K562 (cell line): ENCODE measurements at regions not wholly inside any gene's neighbourhood (a gene's known extent, or its start where the extent isn't known, plus 50 kb on each side); places are given as distances from the start of the nearest gene placed in this dataset.

Source experiments
- ATAC-seq: fragments of 200-7000 bp; cut with Tn5 transposase; 3 replicates; pipeline ENCODE4 v1.9.1; 2020; ENCODE audit warnings: moderate library complexity
- BruUV-seq: library from RNA; stranded (reverse); fragments of 400-500 nt; replicated peaks from 2 replicates; lab custom pipeline; 2021; lab: Mats Ljungman, UMichigan
- CTCF ChIA-PET: fragments of 300-600 bp; formaldehyde crosslinking; extraction: SDS; loops from one replicate; lab custom pipeline; 2021; ENCODE audit warnings: low intra/inter-chr PET ratio; lab: Yijun Ruan, JAX
- POLR2A ChIA-PET: fragments of 300-600, 350-650 bp; sonication (Branson Sonifier 250); formaldehyde crosslinking; extraction: SDS; loops from one replicate; lab custom pipeline; 2021; ENCODE audit warnings: antibody characterized with exemption, inconsistent platforms; lab: Yijun Ruan, JAX
- DNase-seq, 4 experiments: peaks; one replicate each; pipeline versions ENCODE4 v3.0.0 to v3.0.0-alpha.2; 2011 to 2018; ENCODE audit warnings: low spot score in 3 of 4, mixed read lengths in 3 of 4; ENCODE audit errors: extremely low read depth in 1 of 4
- FAIRE-seq: peaks from 2 replicates; lab custom pipeline; 2011; peaks lifted over from hg19 to GRCh38; lab: Jason Lieb, UNC
- H2AFZ ChIP-seq: 2 replicates; pipeline ENCODE4 v1.6.0; 2011; ENCODE audit warnings: low read depth, low read length, control low read depth, inconsistent platforms
- H3K27ac ChIP-seq: fragments of 200-600 bp; 3 replicates; pipeline ENCODE4 v1.8.0; 2011; ENCODE audit warnings: low read depth, mild to moderate bottlenecking, control low read depth, inconsistent platforms, low read length, moderate library complexity, mixed read lengths; ENCODE audit errors: extremely low read depth
- H3K27me3 ChIP-seq, 2 experiments: fragments of 300-600 bp in 1 of 2; 2 replicates in 1 of 2; 3 replicates in 1 of 2; pipeline versions ENCODE4 v1.6.0 to v1.8.0; 2011; ENCODE audit warnings: inconsistent platforms in 2 of 2, low read length in 2 of 2, mild to moderate bottlenecking in 1 of 2, mixed read lengths in 1 of 2, moderate library complexity in 1 of 2; ENCODE audit not compliant: control insufficient read depth in 2 of 2, insufficient read depth in 2 of 2
- H3K36me3 ChIP-seq: fragments of 300-600 bp; 3 replicates; pipeline ENCODE4 v1.8.0; 2011; ENCODE audit warnings: mild to moderate bottlenecking, low read length, inconsistent platforms; ENCODE audit not compliant: control insufficient read depth, insufficient read depth
- H3K4me1 ChIP-seq, 2 experiments: fragments of 200-600 bp in 1 of 2; replicated peaks in 1 of 2; 2 replicates in 1 of 2; 3 replicates in 1 of 2; pipeline versions ENCODE4 v1.5.1 to v1.8.0; 2011; ENCODE audit warnings: inconsistent platforms in 2 of 2, low read length in 2 of 2, mild to moderate bottlenecking in 1 of 2, mixed read lengths in 1 of 2, moderate library complexity in 1 of 2; ENCODE audit not compliant: control insufficient read depth in 2 of 2, insufficient read depth in 2 of 2
- H3K4me2 ChIP-seq: 2 replicates; pipeline ENCODE4 v1.6.1; 2011; ENCODE audit warnings: low read length, control low read depth, inconsistent platforms, mixed read lengths; ENCODE audit not compliant: insufficient read depth
- H3K4me3 ChIP-seq: fragments of 200-600 bp; sonication (generic), shearing (Covaris generic); 2 replicates; pipeline ENCODE4 v1.5.1; 2016; ENCODE audit warnings: control low read depth, inconsistent platforms
- H3K79me2 ChIP-seq: fragments of 200-600 bp; 3 replicates; pipeline ENCODE4 v1.8.0; 2011; ENCODE audit warnings: low read length, inconsistent platforms; ENCODE audit not compliant: control insufficient read depth, insufficient read depth
- H3K9ac ChIP-seq, 2 experiments: 2 replicates each; pipeline versions ENCODE4 v1.6.0 to v1.6.1; 2011; ENCODE audit warnings: low read depth in 2 of 2, low read length in 2 of 2, control low read depth in 1 of 2, inconsistent platforms in 1 of 2, mild to moderate bottlenecking in 1 of 2, mixed read lengths in 1 of 2; ENCODE audit not compliant: insufficient read depth in 1 of 2
- H3K9me1 ChIP-seq: one replicate; pipeline ENCODE4 v1.6.0; 2011; ENCODE audit warnings: inconsistent platforms, mild to moderate bottlenecking, low read length, moderate library complexity; ENCODE audit not compliant: control insufficient read depth, insufficient read depth
- H3K9me3 ChIP-seq: replicated peaks from 2 replicates; pipeline ENCODE4 v1.5.1; 2011; ENCODE audit warnings: low read depth, low read length, inconsistent platforms; ENCODE audit not compliant: control insufficient read depth, insufficient read depth
- H4K20me1 ChIP-seq: replicated peaks from 2 replicates; pipeline ENCODE4 v1.6.1; 2011; ENCODE audit warnings: low read length, inconsistent platforms, mixed read lengths; ENCODE audit not compliant: control insufficient read depth, insufficient read depth
- HDAC1 ChIP-seq, 2 experiments: fragments of 450-650 bp; IDR thresholded peaks; 2 replicates each; pipeline ENCODE4 v1.6.1; 2016 to 2017; ENCODE audit warnings: inconsistent platforms in 1 of 2, mild to moderate bottlenecking in 1 of 2, moderate library complexity in 1 of 2
- NELFE ChIP-seq: IDR thresholded peaks from 2 replicates; pipeline ENCODE4 v1.6.1; 2011; ENCODE audit warnings: mild to moderate bottlenecking; ENCODE audit not compliant: insufficient read depth, insufficient read length
- RHOXF2B ChIP-seq: fragments of 250-450 bp; sonication (Bioruptor Pico); conservative IDR thresholded peaks from 2 replicates; pipeline ENCODE4 v1.5.1; 2021
- SMC3 ChIP-seq: conservative IDR thresholded peaks from 2 replicates; pipeline ENCODE4 v1.6.1; 2011; ENCODE audit warnings: low read depth, low read length, improper control_type of control experiment; ENCODE audit not compliant: insufficient read depth
- ZFP36 ChIP-seq: fragments of 150-350 bp; IDR thresholded peaks from 2 replicates; pipeline ENCODE4 v1.6.1; 2018; ENCODE audit warnings: low read length, low read depth; ENCODE audit not compliant: partially characterized antibody
- ZNF586 ChIP-seq: fragments of 450-650 bp; formaldehyde crosslinking; conservative IDR thresholded peaks from 2 replicates; pipeline ENCODE4 v1.4.0; 2020; ENCODE audit warnings: mild to moderate bottlenecking, moderate library complexity
- WGBS: fragments of 100-300 bp; shearing (Covaris generic); methylation state at CpG from one replicate; pipeline ENCODE4 v1.1.6; 2016; ENCODE audit warnings: low coverage, mixed read lengths; ENCODE audit not compliant: insufficient coverage; ENCODE audit errors: missing lambda C conversion rate; 5-methylcytosine and 5-hydroxymethylcytosine counted together
- in situ Hi-C: fragments of 300-500 bp; cut with MboI; formaldehyde crosslinking; loops from 4 replicates; pipeline ENCODE4 v1.15.0; 2018; ENCODE audit warnings: inconsistent platforms, mixed read lengths
- intact Hi-C: fragments of 100-400 bp; cut with micrococcal nuclease; formaldehyde crosslinking; loops from 2 replicates; pipeline ENCODE4 v1.14.2; 2022
- TF ChIP-seq, protein P1 (sequence below): fragments of 450-650 bp; IDR thresholded peaks from 2 replicates; pipeline ENCODE4 v1.6.1; 2016; ENCODE audit warnings: antibody characterized with exemption

DNA sequence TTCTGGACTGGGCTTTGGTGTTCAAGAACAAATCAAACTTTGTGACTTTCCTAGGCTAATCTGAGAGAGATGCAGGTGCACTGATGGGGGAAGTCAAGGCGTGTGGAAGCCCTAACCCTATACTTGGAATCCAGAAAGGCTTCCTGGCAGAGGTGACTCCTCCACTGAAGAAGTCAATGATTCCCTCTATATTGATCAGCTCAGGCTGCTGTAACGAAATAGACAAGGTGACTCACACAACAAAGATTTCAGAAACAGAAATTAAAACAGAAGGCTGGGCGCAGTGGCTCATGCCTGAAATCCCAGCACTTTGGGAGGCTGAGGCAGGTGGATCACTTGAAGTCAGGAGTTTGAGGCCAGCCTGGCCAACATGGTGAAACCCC is 69.6 kb upstream of the GGTA1 start:
- intact Hi-C loops (no loop called here), in situ Hi-C loops (no loop called here)
- no peaks in the 10 kb centered on the region for H4K20me1 ChIP-seq
- no peak overlapping the region for H3K4me2 ChIP-seq
- H2AFZ ChIP-seq, result no peak overlapping the region
- no peaks in the 10 kb centered on the region for H3K79me2 ChIP-seq
- ATAC-seq (no peak), FAIRE-seq (no peak), DNase-seq (no peak)
- H3K4me1 ChIP-seq, result no peaks in the 10 kb centered on the region
- H3K9ac ChIP-seq, result no peak overlapping the region
- 0% methylated on average over 3 of the region's 3 CpGs for WGBS
- no peaks in the 10 kb centered on the region for H3K36me3 ChIP-seq
- POLR2A ChIA-PET, result no interaction called here
- H3K4me3 ChIP-seq, result no peak overlapping the region
- TF ChIP-seq, protein P1, sequence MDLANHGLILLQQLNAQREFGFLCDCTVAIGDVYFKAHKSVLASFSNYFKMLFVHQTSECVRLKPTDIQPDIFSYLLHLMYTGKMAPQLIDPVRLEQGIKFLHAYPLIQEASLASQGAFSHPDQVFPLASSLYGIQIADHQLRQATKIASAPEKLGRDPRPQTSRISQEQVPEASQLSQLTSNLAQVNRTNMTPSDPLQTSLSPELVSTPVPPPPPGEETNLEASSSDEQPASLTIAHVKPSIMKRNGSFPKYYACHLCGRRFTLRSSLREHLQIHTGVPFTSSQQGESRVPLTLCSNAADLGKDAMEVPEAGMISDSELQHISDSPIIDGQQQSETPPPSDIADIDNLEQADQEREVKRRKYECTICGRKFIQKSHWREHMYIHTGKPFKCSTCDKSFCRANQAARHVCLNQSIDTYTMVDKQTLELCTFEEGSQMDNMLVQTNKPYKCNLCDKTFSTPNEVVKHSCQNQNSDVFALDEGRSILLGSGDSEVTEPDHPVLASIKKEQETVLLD, result no peak
- TF ChIP-seq NELFE (no peak), RHOXF2B (CRISPR knock-in tag) (no peak), HDAC1 (IDR thresholded peaks at IDR 0.05) (no peak), ZFP36 (peak; percentile 61), SMC3 (no peak), ZNF586 (CRISPR knock-in tag) (no peak)
- H3K27me3 ChIP-seq, result peaks cover 3 to 69% of the 10 kb centered on the region in 2 experiments; a peak in 4 of 5 replicates
- H3K9me3 ChIP-seq, result no peaks in the 10 kb centered on the region
- no TSS peak for BruUV-seq
- H3K9me1 ChIP-seq, result no peaks in the 10 kb centered on the region
- H3K27ac ChIP-seq, result no peak overlapping the region
- CTCF ChIA-PET, result no interaction called here
